ENCODE measurements at regions not wholly inside any gene's neighbourhood (a gene's known extent, or its start where the extent isn't known, plus 50 kb on each side); places are given as distances from the start of the nearest gene placed in this dataset.

GRCh38 chr21:26224366-26224765, 53.8 kb upstream of the APP start:
- no peak for DNase-seq (ENCODE audit: low read depth)
